Endothelial cell of umbilical vein (primary cell): ENCODE measurements at regions not wholly inside any gene's neighbourhood (a gene's known extent, or its start where the extent isn't known, plus 50 kb on each side); places are given as distances from the start of the nearest gene placed in this dataset.

ENCODE experiments used
- EZH2 ChIP-seq: IDR thresholded peaks from 2 replicates; pipeline ENCODE4 v1.6.1; 2012; ENCODE audit warnings: borderline replicate concordance, low read depth, mild to moderate bottlenecking, moderate library complexity, low read length, inconsistent platforms; ENCODE audit not compliant: severe bottlenecking
- FOS ChIP-seq: IDR thresholded peaks from 2 replicates; pipeline ENCODE4 v1.6.1; 2011; ENCODE audit warnings: mild to moderate bottlenecking, low read length, moderate library complexity, borderline replicate concordance; ENCODE audit not compliant: insufficient read depth
- MAX ChIP-seq: IDR thresholded peaks from 2 replicates; pipeline ENCODE4 v1.6.1; 2011; ENCODE audit not compliant: insufficient read depth, insufficient read length
- MYC ChIP-seq: IDR thresholded peaks from one replicate; pipeline ENCODE4 v1.6.1; 2011; ENCODE audit warnings: mild to moderate bottlenecking, low read depth, low read length
- POLR2A ChIP-seq: IDR thresholded peaks from 2 replicates; pipeline ENCODE4 v1.6.1; 2012; ENCODE audit warnings: low read depth, mild to moderate bottlenecking, control low read depth, low read length
- POLR2AphosphoS5 ChIP-seq: IDR thresholded peaks from 2 replicates; pipeline ENCODE4 v1.6.1; 2012; ENCODE audit warnings: low read depth, mild to moderate bottlenecking, control low read depth, low read length, moderate library complexity; ENCODE audit not compliant: insufficient read depth
- TF ChIP-seq, protein P1 (sequence below), 2 donors: IDR thresholded peaks; 1 replicate in 1 of 2; 2 replicates in 1 of 2; pipeline ENCODE4 v1.5.1; 2011; ENCODE audit warnings: low read length in 2 of 2, mild to moderate bottlenecking in 2 of 2, moderate library complexity in 2 of 2, control low read depth in 1 of 2, inconsistent platforms in 1 of 2, low read depth in 1 of 2; ENCODE audit not compliant: insufficient read depth in 1 of 2; ENCODE audit errors: extremely low read depth in 1 of 2

GRCh38 chr2:217739741-217740140 lies 263.1 kb downstream of the TNS1 start:
- TF ChIP-seq, protein P1, sequence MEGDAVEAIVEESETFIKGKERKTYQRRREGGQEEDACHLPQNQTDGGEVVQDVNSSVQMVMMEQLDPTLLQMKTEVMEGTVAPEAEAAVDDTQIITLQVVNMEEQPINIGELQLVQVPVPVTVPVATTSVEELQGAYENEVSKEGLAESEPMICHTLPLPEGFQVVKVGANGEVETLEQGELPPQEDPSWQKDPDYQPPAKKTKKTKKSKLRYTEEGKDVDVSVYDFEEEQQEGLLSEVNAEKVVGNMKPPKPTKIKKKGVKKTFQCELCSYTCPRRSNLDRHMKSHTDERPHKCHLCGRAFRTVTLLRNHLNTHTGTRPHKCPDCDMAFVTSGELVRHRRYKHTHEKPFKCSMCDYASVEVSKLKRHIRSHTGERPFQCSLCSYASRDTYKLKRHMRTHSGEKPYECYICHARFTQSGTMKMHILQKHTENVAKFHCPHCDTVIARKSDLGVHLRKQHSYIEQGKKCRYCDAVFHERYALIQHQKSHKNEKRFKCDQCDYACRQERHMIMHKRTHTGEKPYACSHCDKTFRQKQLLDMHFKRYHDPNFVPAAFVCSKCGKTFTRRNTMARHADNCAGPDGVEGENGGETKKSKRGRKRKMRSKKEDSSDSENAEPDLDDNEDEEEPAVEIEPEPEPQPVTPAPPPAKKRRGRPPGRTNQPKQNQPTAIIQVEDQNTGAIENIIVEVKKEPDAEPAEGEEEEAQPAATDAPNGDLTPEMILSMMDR (IDR thresholded peaks at IDR 0.05; ENCODE audit: extremely low read depth in 1 of 2, insufficient read depth in 1 of 2, low read depth in 1 of 2, low read length in 2 of 2) = no peak
- TF ChIP-seq EZH2 (no peak), POLR2A (no peak), FOS (no peak), POLR2AphosphoS5 (no peak), MYC (no peak), MAX (no peak)
